ENCODE measurements at regions not wholly inside any gene's neighbourhood (a gene's known extent, or its start where the extent isn't known, plus 50 kb on each side); places are given as distances from the start of the nearest gene placed in this dataset.
"Not testable (repeated sequence)": the region's sequence is repeated elsewhere in the genome, so short reads cannot be mapped to it uniquely, and the experiment has no call there.

GRCh38 chr9:18299449-18299848 lies 174.5 kb upstream of the ADAMTSL1 start:
- no peak for DNase-seq

- not testable (repeated sequence) for DNase-seq
These were observed 168.7 kb upstream of the ADAMTSL1 start for GRCh38 chr9:18305167-18305806.

- no peak for DNase-seq
These were observed 159.6 kb upstream of the ADAMTSL1 start for GRCh38 chr9:18314316-18314715.

- no peak for DNase-seq
These were observed 156.1 kb upstream of the ADAMTSL1 start for GRCh38 chr9:18317896-18318295.

DNA sequence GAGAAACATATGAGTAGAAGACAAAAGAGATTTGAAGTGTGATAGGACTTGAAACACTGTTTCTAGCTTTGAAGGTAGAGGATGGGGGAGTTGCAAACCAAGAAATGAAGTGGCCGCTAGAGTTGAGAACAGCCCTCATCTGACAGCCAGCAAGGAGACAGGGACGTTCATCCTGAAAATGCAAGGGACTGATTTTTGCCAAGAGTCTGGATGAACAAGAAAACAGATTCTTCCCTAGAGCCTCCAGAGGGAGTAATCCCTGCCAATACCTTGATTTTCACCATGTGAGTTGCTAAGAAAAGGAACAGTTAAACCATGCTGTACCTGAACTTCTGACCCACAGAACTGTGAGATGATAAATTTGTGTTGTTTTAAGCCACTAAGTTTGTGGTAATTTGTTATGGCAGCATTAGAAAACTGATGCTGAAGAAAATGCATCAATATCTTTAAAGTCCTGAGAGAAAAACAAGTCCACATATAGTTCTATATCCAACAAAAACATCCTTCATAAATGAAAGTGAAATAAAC lies 154.0 kb upstream of the ADAMTSL1 start:
- no peak for DNase-seq

- DNase-seq: no peak
These were observed 148.8 kb upstream of the ADAMTSL1 start for GRCh38 chr9:18324928-18325745.

DNA sequence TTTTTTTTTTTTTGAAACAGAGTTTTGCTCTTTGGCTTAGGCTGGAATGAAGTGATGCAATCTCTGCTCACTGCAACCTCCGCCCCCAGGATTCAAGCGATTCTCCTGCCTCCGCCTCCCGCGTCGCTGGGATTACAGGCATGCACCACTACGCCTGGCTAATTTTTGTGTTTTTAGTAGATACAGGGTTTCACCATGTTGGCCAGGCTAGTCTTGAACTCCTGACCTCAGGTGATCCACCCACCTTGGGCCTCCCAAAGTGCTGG lies 148.3 kb upstream of the ADAMTSL1 start:
- DNase-seq: not testable (repeated sequence)

DNA sequence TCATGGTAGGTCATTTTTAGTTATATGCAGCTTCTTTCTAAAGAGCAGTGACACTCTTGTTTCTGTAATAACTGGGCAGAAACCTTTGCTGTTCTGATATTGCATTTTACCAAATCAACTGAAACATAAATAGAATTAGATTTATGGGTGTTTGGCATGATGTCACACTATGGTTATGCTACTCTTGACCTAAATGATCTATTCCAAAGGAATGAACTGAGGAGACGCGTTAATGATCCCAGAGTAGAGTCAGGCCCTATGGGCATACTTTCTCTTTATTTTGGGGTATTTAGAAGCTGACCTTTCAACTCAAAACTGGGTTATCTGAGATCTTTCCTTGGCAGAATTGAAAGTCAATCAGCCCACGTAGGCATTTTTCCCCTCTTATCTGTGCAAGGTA lies 146.8 kb upstream of the ADAMTSL1 start:
- no peak for DNase-seq

DNA sequence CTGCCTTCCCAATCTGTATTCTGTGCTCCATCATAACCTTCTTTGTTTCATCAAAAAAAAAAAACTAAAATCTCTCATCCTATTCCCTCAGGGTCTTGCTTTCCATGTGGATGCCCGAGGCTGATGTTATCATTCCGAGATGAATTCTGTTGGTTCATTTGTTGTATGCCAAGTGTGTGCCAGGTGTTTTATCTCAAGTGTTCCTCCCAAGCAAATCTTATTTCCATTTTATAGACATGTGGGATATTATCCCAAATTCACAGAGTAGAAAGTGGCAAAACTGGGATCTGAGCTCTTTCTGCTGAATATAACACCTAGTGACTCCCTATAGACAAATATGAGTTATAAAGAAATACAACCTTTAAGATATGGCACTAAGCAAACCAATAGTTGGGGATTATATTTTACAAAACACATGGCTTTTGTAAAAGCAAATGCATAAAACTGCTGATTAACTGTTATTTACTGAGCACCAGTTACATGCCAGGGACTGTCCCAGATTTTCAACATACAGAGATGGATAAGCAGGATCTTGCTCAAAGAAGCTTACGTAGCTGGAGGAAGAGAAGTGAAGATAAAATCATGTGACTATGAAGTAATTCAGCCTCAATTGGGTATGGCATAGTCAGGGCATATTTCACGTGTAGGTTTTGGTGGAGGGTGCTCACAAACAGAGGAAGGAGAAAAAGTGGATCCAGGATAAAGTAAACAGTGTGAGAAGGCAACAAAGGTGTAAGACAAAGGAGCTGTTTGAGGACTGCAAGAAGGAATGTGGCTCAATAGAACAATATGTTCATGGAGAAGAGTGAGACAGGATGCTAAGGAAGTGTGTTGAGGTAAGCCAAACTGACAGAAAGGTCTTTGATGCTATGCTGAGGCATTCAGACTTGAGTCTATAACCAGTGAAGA lies 143.3 kb upstream of the ADAMTSL1 start:
- DNase-seq: no peak

GRCh38 chr9:18331310-18331684 lies 142.7 kb upstream of the ADAMTSL1 start:
- peak; percentile 18 to 50 for DNase-seq

- peak in 1 of 2 experiments; percentile 26 for DNase-seq
These were observed 142.1 kb upstream of the ADAMTSL1 start for GRCh38 chr9:18331808-18332209.

- no peak for DNase-seq
These were observed 140.8 kb upstream of the ADAMTSL1 start for GRCh38 chr9:18333157-18333556.

- no peak for DNase-seq
These were observed 138.1 kb upstream of the ADAMTSL1 start for GRCh38 chr9:18335825-18336224.

GRCh38 chr9:18338042-18338441 lies 135.9 kb upstream of the ADAMTSL1 start:
- DNase-seq: no peak

DNA sequence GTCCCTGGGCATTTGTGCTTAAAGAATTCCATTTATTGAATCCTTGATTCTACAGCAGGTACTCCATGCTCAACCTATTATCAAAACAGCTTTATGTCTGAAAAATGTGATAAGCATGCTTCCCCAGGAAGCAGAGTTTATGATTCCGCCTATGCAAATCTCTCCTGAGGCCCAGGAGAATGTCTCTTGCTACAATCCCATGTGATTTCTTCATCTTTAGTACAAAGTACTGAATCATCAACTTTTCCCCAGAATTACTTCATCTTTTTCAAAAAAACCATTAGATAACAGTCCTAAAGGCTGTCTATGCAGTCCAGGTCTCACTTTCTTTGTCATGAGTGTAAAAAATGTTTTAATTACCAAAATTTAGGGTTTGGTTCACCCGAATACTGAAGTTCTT lies 130.2 kb upstream of the ADAMTSL1 start:
- DNase-seq: no peak

GRCh38 chr9:18346745-18347144 lies 127.2 kb upstream of the ADAMTSL1 start:
- DNase-seq: no peak

DNA sequence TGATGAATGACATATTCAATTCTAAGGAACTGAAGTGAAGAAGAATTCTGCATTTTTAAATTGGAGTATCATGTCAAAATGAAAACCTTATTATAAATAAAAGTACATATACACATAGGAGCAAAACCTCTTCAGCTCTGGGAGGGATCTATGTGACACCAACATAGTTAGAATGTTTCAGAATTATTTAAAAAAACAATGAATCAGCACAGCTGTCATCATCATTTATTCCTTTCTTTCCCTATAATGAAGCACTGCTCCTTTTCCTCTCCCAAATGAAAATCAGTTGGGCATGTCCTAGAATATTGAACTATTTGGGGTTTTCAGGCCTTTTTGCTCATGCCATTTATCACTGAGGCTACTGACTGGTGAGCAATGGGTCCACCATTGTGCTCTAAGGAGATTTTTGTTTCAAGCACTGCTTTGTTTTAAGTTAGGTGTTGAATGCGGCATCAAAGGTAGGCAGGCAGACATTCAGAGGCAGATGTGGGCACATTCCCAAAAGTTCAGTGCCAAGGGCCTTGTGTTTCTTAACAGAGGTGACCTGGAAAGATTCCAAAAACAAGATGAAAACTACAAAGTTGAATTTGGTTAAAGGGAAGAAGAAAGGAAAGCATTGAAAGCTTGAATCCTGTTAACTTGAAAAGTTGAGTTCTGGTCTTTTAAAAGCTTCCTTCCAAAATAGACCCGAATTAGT lies 126.4 kb upstream of the ADAMTSL1 start:
- DNase-seq: no peak

DNA sequence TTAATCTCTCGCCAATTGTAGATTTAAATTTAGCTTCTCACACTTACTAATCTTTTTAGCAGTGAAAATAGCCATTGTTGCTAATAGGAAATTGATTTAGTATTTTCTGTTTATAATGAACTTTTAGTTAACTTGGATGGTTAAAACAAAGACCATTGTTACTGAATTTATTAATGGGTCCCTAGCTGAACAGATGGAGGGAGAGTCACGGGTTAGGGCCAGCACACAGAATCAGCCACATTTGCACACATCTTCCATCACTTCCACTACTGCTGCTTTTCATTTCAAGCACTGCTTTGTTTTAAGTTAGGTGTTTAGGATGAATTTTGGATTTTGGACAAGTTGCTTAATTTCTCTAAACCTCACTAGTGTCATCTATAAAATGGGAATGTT lies 125.9 kb upstream of the ADAMTSL1 start:
- no peak for DNase-seq

DNA sequence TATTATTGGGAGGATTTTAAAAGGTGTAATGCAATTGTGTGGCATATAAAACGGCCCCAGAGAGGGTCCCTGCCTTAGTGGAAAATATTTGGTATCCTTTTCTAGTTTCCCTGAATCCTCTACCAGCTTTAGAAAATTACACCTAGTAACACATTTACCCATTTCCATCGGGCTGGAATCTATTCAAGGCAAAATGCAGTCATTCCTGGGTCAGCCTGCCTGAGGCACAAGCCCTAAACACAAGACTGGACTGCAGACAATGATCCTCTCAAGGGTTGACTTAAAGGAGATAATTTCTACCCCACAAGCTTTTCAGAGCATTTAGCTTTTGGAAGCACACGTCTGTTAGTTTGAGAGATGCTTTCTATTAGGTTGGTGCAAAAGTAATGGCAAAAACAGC lies 124.4 kb upstream of the ADAMTSL1 start:
- no peak for DNase-seq

DNA sequence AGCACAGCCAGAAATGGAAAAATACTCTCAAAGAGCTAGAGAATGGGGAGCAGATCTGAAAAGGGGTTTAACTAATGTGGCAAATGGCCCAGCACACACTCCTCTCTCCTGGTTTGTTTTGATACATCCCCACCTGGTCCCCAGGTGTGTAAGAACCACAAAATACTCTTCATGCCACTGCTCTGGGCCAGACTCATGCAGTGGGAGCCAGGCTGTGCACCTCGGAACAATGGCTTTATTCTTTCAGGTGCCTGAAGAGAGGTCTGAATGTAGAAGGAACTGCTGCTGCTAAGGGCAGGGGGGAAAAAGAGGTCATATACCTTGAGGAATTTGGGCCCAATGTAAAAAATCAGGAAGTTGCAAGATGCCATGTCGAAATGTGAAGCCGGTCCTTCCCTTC lies 123.9 kb upstream of the ADAMTSL1 start:
- DNase-seq: no peak

DNA sequence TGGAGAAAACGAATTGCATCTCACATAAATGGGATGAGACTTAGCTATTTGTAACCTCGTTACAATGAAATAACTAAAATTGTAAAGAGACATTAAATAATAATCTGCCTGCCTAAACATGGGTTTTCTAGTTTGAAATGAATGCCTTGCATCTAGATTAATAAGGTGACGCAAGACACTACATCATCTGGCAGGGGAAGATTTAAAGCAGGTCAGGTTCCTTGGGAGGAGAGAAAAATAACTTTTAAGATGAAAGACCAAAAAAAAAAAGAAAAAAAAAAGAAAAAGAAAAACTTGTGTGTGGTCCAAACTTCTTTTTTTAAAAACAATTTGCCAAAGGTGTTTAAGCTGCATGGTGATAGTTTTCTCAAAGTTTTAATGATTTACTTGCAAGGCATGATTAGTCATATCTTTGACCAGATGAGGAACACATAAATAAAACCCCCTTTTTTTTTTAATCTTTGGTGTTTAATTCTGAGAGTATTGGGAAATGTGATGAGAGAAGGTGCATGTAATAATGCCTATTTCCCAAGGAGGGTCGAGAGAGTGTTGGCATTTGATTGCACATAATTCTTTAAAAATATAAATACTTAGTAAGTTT lies 122.9 kb upstream of the ADAMTSL1 start:
- no peak for DNase-seq

- no peak for DNase-seq
These were observed 121.2 kb upstream of the ADAMTSL1 start for GRCh38 chr9:18352711-18353110.

DNA sequence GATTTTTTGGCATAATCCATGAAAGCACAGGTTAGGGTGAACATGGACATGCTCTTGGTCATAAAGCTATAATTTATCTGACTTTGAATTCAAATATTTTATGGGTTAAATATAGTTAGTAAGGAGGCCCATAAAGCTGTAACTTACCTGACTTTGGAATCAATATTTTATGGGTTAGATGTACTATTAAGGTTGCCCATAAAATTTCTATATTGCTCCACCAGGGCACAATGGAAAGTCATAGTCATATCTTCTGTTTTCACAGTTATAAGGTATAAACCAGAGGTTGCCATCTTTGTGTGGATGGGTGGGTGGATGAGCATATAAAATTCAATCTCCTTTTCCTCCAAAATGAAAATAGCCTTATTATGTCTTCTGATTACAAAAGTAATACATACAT lies 120.5 kb upstream of the ADAMTSL1 start:
- no peak for DNase-seq

Measured in NCI-H1930 (cell line).